Duodenal mucosa (tissue), 2 donors: ENCODE measurements at regions not wholly inside any gene's neighbourhood (a gene's known extent, or its start where the extent isn't known, plus 50 kb on each side); places are given as distances from the start of the nearest gene placed in this dataset.

Experiments used
- H3K27ac ChIP-seq: one replicate; pipeline ENCODE4 v1.7.0; 2013; ENCODE audit warnings: low read depth, low read length
- H3K27me3 ChIP-seq, 2 donors: one replicate each; pipeline ENCODE4 v1.7.0; 2013; ENCODE audit warnings: low read length in 2 of 2, control low read depth in 1 of 2; ENCODE audit not compliant: insufficient read depth in 2 of 2, control insufficient read depth in 1 of 2
- H3K36me3 ChIP-seq, 2 donors: one replicate each; pipeline ENCODE4 v1.7.0; 2013; ENCODE audit warnings: low read length in 2 of 2, control low read depth in 1 of 2; ENCODE audit not compliant: insufficient read depth in 2 of 2, control insufficient read depth in 1 of 2
- H3K4me1 ChIP-seq, 2 donors: one replicate each; pipeline ENCODE4 v1.7.0; 2013; ENCODE audit warnings: low read length in 2 of 2, control low read depth in 1 of 2; ENCODE audit not compliant: insufficient read depth in 2 of 2, control insufficient read depth in 1 of 2
- H3K4me3 ChIP-seq, 2 donors: one replicate each; pipeline ENCODE4 v1.7.0; 2013; ENCODE audit warnings: low read length in 2 of 2, low read depth in 1 of 2
- H3K9ac ChIP-seq, 2 donors: one replicate each; pipeline ENCODE4 v1.7.0; 2013; ENCODE audit warnings: low read length in 2 of 2, low read depth in 1 of 2
- H3K9me3 ChIP-seq, 2 donors: one replicate each; pipeline ENCODE4 v1.7.0; 2013; ENCODE audit warnings: low read length in 2 of 2, control low read depth in 1 of 2; ENCODE audit not compliant: control insufficient read depth in 1 of 2

- Histone ChIP-seq H3K27ac (no peak overlapping the region), H3K27me3 (no peaks in the 10 kb centered on the region), H3K36me3 (no peaks in the 10 kb centered on the region)
These were observed 805.2 kb downstream of the SLC4A3 start for GRCh38 chr2:220432645-220433044.

GRCh38 chr2:220433131-220433530 is 805.7 kb downstream of the SLC4A3 start:
- H3K9me3 ChIP-seq, result no peaks in the 10 kb centered on the region
- no peak overlapping the region for H3K27ac ChIP-seq
- H3K4me3 ChIP-seq, result no peak overlapping the region
- H3K27me3 ChIP-seq, result no peaks in the 10 kb centered on the region
- H3K4me1 ChIP-seq, result no peaks in the 10 kb centered on the region
- no peak overlapping the region for H3K9ac ChIP-seq
- H3K36me3 ChIP-seq, result no peaks in the 10 kb centered on the region

More at GRCh38 chr2:220432645-220433044, 805.2 kb downstream of the SLC4A3 start:
- no peak overlapping the region for H3K9ac ChIP-seq
- no peaks in the 10 kb centered on the region for H3K4me1 ChIP-seq
- no peaks in the 10 kb centered on the region for H3K9me3 ChIP-seq
- H3K4me3 ChIP-seq, result no peak overlapping the region

DNA sequence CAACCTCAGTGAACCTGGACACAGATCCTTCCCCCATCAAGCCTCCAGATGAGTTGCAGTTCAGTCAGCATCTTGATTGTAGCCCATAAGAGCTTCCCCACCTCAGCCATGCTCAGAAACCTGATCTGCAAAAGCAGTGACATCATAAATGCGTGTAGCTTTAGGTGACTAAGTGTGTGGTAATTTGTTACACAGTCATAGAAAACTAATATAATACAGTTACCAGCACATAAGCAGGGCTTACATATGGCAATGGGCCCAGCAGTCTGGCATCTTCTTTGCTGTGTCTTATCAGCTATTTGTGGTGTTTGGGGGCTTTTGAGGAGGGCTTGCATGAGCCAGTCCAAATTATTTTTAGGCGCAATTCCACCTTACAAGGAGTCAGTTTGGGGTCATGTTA is 807.0 kb downstream of the SLC4A3 start:
- Histone ChIP-seq H3K27me3 (no peaks in the 10 kb centered on the region), H3K4me3 (no peak overlapping the region), H3K27ac (no peak overlapping the region), H3K9ac (no peak overlapping the region), H3K4me1 (no peaks in the 10 kb centered on the region), H3K9me3 (no peaks in the 10 kb centered on the region), H3K36me3 (no peaks in the 10 kb centered on the region)

DNA sequence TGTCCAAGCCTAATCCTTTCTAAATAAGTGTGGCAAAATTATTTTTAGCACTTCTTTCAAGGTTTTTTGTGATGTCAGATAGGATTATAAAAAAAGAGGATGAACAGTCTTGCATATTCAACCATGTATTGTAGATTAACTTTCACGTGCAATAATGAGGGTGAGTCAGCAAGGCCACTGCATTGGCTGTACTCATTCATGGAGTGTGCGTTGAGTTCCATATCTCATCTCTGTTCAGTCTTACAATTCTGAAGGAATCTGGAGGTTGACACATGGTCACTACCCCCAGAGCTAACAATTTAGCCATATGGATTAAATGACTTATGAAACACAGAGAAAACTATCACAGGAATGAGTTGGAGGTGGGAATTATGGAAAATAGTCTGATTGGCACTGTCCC is 810.5 kb downstream of the SLC4A3 start:
- H3K9me3 ChIP-seq, result no peaks in the 10 kb centered on the region
- no peak overlapping the region for H3K4me3 ChIP-seq
- no peak overlapping the region for H3K27ac ChIP-seq
- H3K27me3 ChIP-seq, result no peaks in the 10 kb centered on the region
- H3K36me3 ChIP-seq, result no peaks in the 10 kb centered on the region
- no peaks in the 10 kb centered on the region for H3K4me1 ChIP-seq
- H3K9ac ChIP-seq, result no peak overlapping the region

GRCh38 chr2:220440731-220441130 is 813.3 kb downstream of the SLC4A3 start:
- Histone ChIP-seq H3K36me3 (no peaks in the 10 kb centered on the region), H3K27ac (no peak overlapping the region), H3K9me3 (no peaks in the 10 kb centered on the region)

DNA sequence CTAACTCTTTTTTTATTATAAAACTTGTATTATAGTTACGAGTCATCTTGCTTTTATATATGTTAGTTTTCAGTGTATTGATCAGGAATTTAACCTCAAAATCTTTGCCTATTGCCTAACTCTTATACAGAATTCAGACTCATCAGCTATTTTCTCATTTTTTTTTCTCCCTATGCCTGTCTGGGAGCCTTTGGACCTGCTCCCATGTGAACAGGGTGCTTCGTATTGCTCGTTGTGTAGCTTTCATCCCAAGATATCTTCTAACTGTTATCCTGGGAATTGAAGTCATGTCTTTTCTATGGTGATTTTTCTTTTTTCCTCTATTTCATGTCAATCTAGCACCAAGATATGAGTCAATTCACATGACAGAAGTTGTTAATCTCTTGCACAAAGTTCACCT is 814.0 kb downstream of the SLC4A3 start:
- H3K36me3 ChIP-seq, result no peaks in the 10 kb centered on the region
- H3K27ac ChIP-seq, result no peak overlapping the region
- H3K4me1 ChIP-seq, result no peaks in the 10 kb centered on the region
- no peaks in the 10 kb centered on the region for H3K9me3 ChIP-seq
- no peaks in the 10 kb centered on the region for H3K27me3 ChIP-seq
- no peak overlapping the region for H3K9ac ChIP-seq
- no peak overlapping the region for H3K4me3 ChIP-seq

More at GRCh38 chr2:220440731-220441130, 813.3 kb downstream of the SLC4A3 start:
- Histone ChIP-seq H3K4me3 (no peak overlapping the region), H3K9ac (no peak overlapping the region), H3K27me3 (no peaks in the 10 kb centered on the region), H3K4me1 (no peaks in the 10 kb centered on the region)

- Histone ChIP-seq H3K4me3 (no peak overlapping the region), H3K27me3 (no peaks in the 10 kb centered on the region), H3K27ac (no peak overlapping the region)
These were observed 814.6 kb downstream of the SLC4A3 start for GRCh38 chr2:220442012-220442411.

GRCh38 chr2:220445429-220446105 is 818.1 kb downstream of the SLC4A3 start:
- H3K27ac ChIP-seq, result no peak overlapping the region

More at GRCh38 chr2:220442012-220442411, 814.6 kb downstream of the SLC4A3 start:
- H3K9me3 ChIP-seq, result no peaks in the 10 kb centered on the region
- H3K36me3 ChIP-seq, result no peaks in the 10 kb centered on the region
- no peaks in the 10 kb centered on the region for H3K4me1 ChIP-seq
- no peak overlapping the region for H3K9ac ChIP-seq

GRCh38 chr2:220446106-220446712 is 818.8 kb downstream of the SLC4A3 start:
- no peaks in the 10 kb centered on the region for H3K27me3 ChIP-seq
- H3K9ac ChIP-seq, result no peak overlapping the region
- no peak overlapping the region for H3K27ac ChIP-seq
- H3K4me3 ChIP-seq, result no peak overlapping the region
- H3K4me1 ChIP-seq, result no peaks in the 10 kb centered on the region
- no peaks in the 10 kb centered on the region for H3K9me3 ChIP-seq
- no peaks in the 10 kb centered on the region for H3K36me3 ChIP-seq

More at GRCh38 chr2:220445429-220446105, 818.1 kb downstream of the SLC4A3 start:
- Histone ChIP-seq H3K9me3 (no peaks in the 10 kb centered on the region), H3K9ac (no peak overlapping the region), H3K4me3 (no peak overlapping the region), H3K4me1 (no peaks in the 10 kb centered on the region), H3K36me3 (no peaks in the 10 kb centered on the region), H3K27me3 (no peaks in the 10 kb centered on the region)

DNA sequence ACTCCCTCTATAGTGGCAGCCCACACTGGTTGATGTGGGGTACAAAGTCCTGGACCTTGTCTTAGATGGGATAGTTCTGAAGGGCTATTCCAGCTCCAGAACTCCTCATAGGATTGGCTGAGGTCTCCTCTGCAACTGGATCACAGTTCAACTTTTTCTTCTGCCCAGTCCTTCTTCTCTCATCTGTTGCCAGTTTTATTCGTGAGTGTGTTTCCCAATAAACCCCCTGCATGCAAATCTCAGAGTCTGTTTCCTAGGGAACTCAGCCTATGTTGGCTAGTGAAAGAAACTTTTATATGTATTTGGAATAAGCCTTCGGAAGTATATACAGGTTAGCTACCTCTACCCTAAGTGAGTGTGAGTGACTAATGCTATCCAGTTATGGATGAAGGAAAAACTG is 823.4 kb downstream of the SLC4A3 start:
- Histone ChIP-seq H3K4me1 (no peaks in the 10 kb centered on the region), H3K9me3 (no peaks in the 10 kb centered on the region), H3K27ac (no peak overlapping the region), H3K9ac (no peak overlapping the region), H3K27me3 (no peaks in the 10 kb centered on the region), H3K36me3 (no peaks in the 10 kb centered on the region), H3K4me3 (no peak overlapping the region)
